ENCODE measurements at regions not wholly inside any gene's neighbourhood (a gene's known extent, or its start where the extent isn't known, plus 50 kb on each side); places are given as distances from the start of the nearest gene placed in this dataset.

- CTCF ChIA-PET = no interaction called here
- POLR2A ChIA-PET = no interaction called here
- no peak for DNase-seq (ENCODE audit: extremely low spot score)
- no peak for TF ChIP-seq ARNT (IDR thresholded peaks at IDR 0.05)
- no peak for TF ChIP-seq SP1 (IDR thresholded peaks at IDR 0.05)
- TF ChIP-seq CTBP1 (IDR thresholded peaks at IDR 0.05; ENCODE audit: borderline replicate concordance) = no peak
- no peak for TF ChIP-seq SUZ12 (IDR thresholded peaks at IDR 0.05)
- TF ChIP-seq TARDBP (IDR thresholded peaks at IDR 0.05) = no peak
- no peak for TF ChIP-seq PKNOX1 (IDR thresholded peaks at IDR 0.05)
- TF ChIP-seq FOXK2 (IDR thresholded peaks at IDR 0.05) = no peak
- no peak for TF ChIP-seq HDGF (IDR thresholded peaks at IDR 0.05; ENCODE audit: borderline replicate concordance)
- TF ChIP-seq FOXM1 (IDR thresholded peaks at IDR 0.05; ENCODE audit: borderline replicate concordance) = no peak
- no peak for TF ChIP-seq L3MBTL2 (conservative IDR thresholded peaks at IDR 0.05)
- no peak for TF ChIP-seq ZNF384 (IDR thresholded peaks at IDR 0.05)
- no peak for TF ChIP-seq FOXA1 (IDR thresholded peaks at IDR 0.05)
- TF ChIP-seq LEF1 (IDR thresholded peaks at IDR 0.05; ENCODE audit: borderline replicate concordance) = no peak
- TF ChIP-seq NFRKB (IDR thresholded peaks at IDR 0.05) = no peak
These were observed 142.2 kb downstream of the HS3ST1 start for GRCh38 chr4:11286533-11286932.

GRCh38 chr4:11281720-11282119 lies 147.0 kb downstream of the HS3ST1 start:
- no peak for DNase-seq (ENCODE audit: extremely low spot score)
- no peak for TF ChIP-seq CTBP1 (IDR thresholded peaks at IDR 0.05; ENCODE audit: borderline replicate concordance)
- no peak for TF ChIP-seq FOXK2 (IDR thresholded peaks at IDR 0.05)
- no peak for TF ChIP-seq LEF1 (IDR thresholded peaks at IDR 0.05; ENCODE audit: borderline replicate concordance)
- no peak for TF ChIP-seq PKNOX1 (IDR thresholded peaks at IDR 0.05)
- TF ChIP-seq FOXM1 (IDR thresholded peaks at IDR 0.05; ENCODE audit: borderline replicate concordance) = no peak
- no peak for TF ChIP-seq ZNF384 (IDR thresholded peaks at IDR 0.05)
- TF ChIP-seq NFRKB (IDR thresholded peaks at IDR 0.05) = no peak
- TF ChIP-seq SP1 (IDR thresholded peaks at IDR 0.05) = no peak
- no peak for TF ChIP-seq FOXA1 (IDR thresholded peaks at IDR 0.05)
- ChIA-PET POLR2A (no interaction called here), CTCF (no interaction called here)

GRCh38 chr4:11271263-11271662 lies 157.4 kb downstream of the HS3ST1 start:
- ChIA-PET CTCF (no interaction called here), POLR2A (no interaction called here)
- no peak for DNase-seq (ENCODE audit: extremely low spot score)
- TF ChIP-seq ZNF384 (IDR thresholded peaks at IDR 0.05) (no peak), SUZ12 (IDR thresholded peaks at IDR 0.05) (no peak), FOXK2 (IDR thresholded peaks at IDR 0.05) (no peak), FOXM1 (IDR thresholded peaks at IDR 0.05; ENCODE audit: borderline replicate concordance) (no peak), FOXA1 (IDR thresholded peaks at IDR 0.05) (no peak), ARNT (IDR thresholded peaks at IDR 0.05) (no peak)

- TF ChIP-seq FOXA1 (IDR thresholded peaks at IDR 0.05) = no peak
- DNase-seq (ENCODE audit: extremely low spot score) = no peak
- CTCF ChIA-PET = no interaction called here
These were observed 160.5 kb downstream of the HS3ST1 start for GRCh38 chr4:11268149-11268548.

GRCh38 chr4:11264841-11265240 lies 163.9 kb downstream of the HS3ST1 start:
- POLR2A ChIA-PET = no interaction called here
- CTCF ChIA-PET = no interaction called here
- DNase-seq (ENCODE audit: extremely low spot score) = no peak
- no peak for TF ChIP-seq FOXK2 (IDR thresholded peaks at IDR 0.05)
- no peak for TF ChIP-seq SUZ12 (IDR thresholded peaks at IDR 0.05)
- TF ChIP-seq NFRKB (IDR thresholded peaks at IDR 0.05) = no peak
- TF ChIP-seq SP1 (IDR thresholded peaks at IDR 0.05) = no peak
- no peak for TF ChIP-seq ELF4 (IDR thresholded peaks at IDR 0.05)
- TF ChIP-seq TARDBP (IDR thresholded peaks at IDR 0.05) = no peak
- no peak for TF ChIP-seq BHLHE40 (IDR thresholded peaks at IDR 0.05; ENCODE audit: borderline replicate concordance)
- no peak for TF ChIP-seq ARNT (IDR thresholded peaks at IDR 0.05)
- TF ChIP-seq HDGF (IDR thresholded peaks at IDR 0.05; ENCODE audit: borderline replicate concordance) = no peak
- no peak for TF ChIP-seq CTBP1 (IDR thresholded peaks at IDR 0.05; ENCODE audit: borderline replicate concordance)
- no peak for TF ChIP-seq PKNOX1 (IDR thresholded peaks at IDR 0.05)
- no peak for TF ChIP-seq FOXA1 (IDR thresholded peaks at IDR 0.05)
- TF ChIP-seq FOXM1 (IDR thresholded peaks at IDR 0.05; ENCODE audit: borderline replicate concordance) = no peak
- TF ChIP-seq L3MBTL2 (conservative IDR thresholded peaks at IDR 0.05) = no peak

More at GRCh38 chr4:11268149-11268548, 160.5 kb downstream of the HS3ST1 start:
- POLR2A ChIA-PET = no interaction called here

- ChIA-PET POLR2A (no interaction called here), CTCF (no interaction called here)
- DNase-seq (ENCODE audit: extremely low spot score) = no peak
- TF ChIP-seq SUZ12 (IDR thresholded peaks at IDR 0.05) (no peak), HDGF (IDR thresholded peaks at IDR 0.05; ENCODE audit: borderline replicate concordance) (no peak)
These were observed 164.3 kb downstream of the HS3ST1 start for GRCh38 chr4:11264346-11264745.

GRCh38 chr4:11263208-11263607 lies 165.5 kb downstream of the HS3ST1 start:
- POLR2A ChIA-PET = no interaction called here
- DNase-seq (ENCODE audit: extremely low spot score) = no peak
- no peak for TF ChIP-seq ARNT (IDR thresholded peaks at IDR 0.05)
- TF ChIP-seq HDGF (IDR thresholded peaks at IDR 0.05; ENCODE audit: borderline replicate concordance) = no peak
- no peak for TF ChIP-seq TARDBP (IDR thresholded peaks at IDR 0.05)
- TF ChIP-seq FOXA1 (IDR thresholded peaks at IDR 0.05) = no peak
- no peak for TF ChIP-seq FOXM1 (IDR thresholded peaks at IDR 0.05; ENCODE audit: borderline replicate concordance)
- no peak for TF ChIP-seq ZNF384 (IDR thresholded peaks at IDR 0.05)
- no peak for TF ChIP-seq L3MBTL2 (conservative IDR thresholded peaks at IDR 0.05)
- no peak for TF ChIP-seq LEF1 (IDR thresholded peaks at IDR 0.05; ENCODE audit: borderline replicate concordance)
- TF ChIP-seq PKNOX1 (IDR thresholded peaks at IDR 0.05) = no peak
- no peak for TF ChIP-seq BHLHE40 (IDR thresholded peaks at IDR 0.05; ENCODE audit: borderline replicate concordance)
- TF ChIP-seq SUZ12 (IDR thresholded peaks at IDR 0.05) = no peak
- TF ChIP-seq SP1 (IDR thresholded peaks at IDR 0.05) = no peak
- no peak for TF ChIP-seq FOXK2 (IDR thresholded peaks at IDR 0.05)
- TF ChIP-seq NFRKB (IDR thresholded peaks at IDR 0.05) = no peak
- no peak for TF ChIP-seq CTBP1 (IDR thresholded peaks at IDR 0.05; ENCODE audit: borderline replicate concordance)
- CTCF ChIA-PET = no interaction called here

Data from HEK293T (cell line).